ENCODE measurements at regions not wholly inside any gene's neighbourhood (a gene's known extent, or its start where the extent isn't known, plus 50 kb on each side); places are given as distances from the start of the nearest gene placed in this dataset.

GRCh38 chr13:40452741-40453334, 213.6 kb downstream of the FOXO1 start:
- no peak for DNase-seq
- ATAC-seq, result no peak
- H3K4me1 Mint-ChIP-seq, result peaks cover 6% of the 10 kb centered on the region
- peaks cover 2% of the 10 kb centered on the region for H3K36me3 Mint-ChIP-seq (ENCODE audit: low read depth)
- H3K27me3 Mint-ChIP-seq, result no peaks in the 10 kb centered on the region
- H3K9me3 ChIP-seq (ENCODE audit: control insufficient read depth, low read length, poor library complexity, severe bottlenecking), result no peaks in the 10 kb centered on the region
- H3K4me3 Mint-ChIP-seq, result no peak overlapping the region
- no peak overlapping the region for H3K27ac Mint-ChIP-seq

GRCh38 chr13:40453351-40454021, 213.0 kb downstream of the FOXO1 start:
- peaks cover 4% of the 10 kb centered on the region for H3K4me1 Mint-ChIP-seq
- no peak overlapping the region for H3K27ac Mint-ChIP-seq
- H3K36me3 Mint-ChIP-seq (ENCODE audit: low read depth), result no peaks in the 10 kb centered on the region
- no peaks in the 10 kb centered on the region for H3K27me3 Mint-ChIP-seq
- no peak overlapping the region for H3K4me3 Mint-ChIP-seq
- DNase-seq, result no peak
- ATAC-seq, result no peak
- H3K9me3 ChIP-seq (ENCODE audit: control insufficient read depth, low read length, poor library complexity, severe bottlenecking), result no peaks in the 10 kb centered on the region

GRCh38 chr13:40456397-40456953, 210.0 kb downstream of the FOXO1 start:
- no peaks in the 10 kb centered on the region for H3K9me3 ChIP-seq (ENCODE audit: control insufficient read depth, low read length, poor library complexity, severe bottlenecking)
- no peak for DNase-seq
- H3K4me1 Mint-ChIP-seq, result peaks cover 7% of the 10 kb centered on the region
- ATAC-seq, result no peak
- no peaks in the 10 kb centered on the region for H3K27me3 Mint-ChIP-seq
- H3K36me3 Mint-ChIP-seq (ENCODE audit: low read depth), result no peaks in the 10 kb centered on the region
- H3K27ac Mint-ChIP-seq, result no peak overlapping the region
- H3K4me3 Mint-ChIP-seq, result no peak overlapping the region

GRCh38 chr13:40456979-40457553, 209.4 kb downstream of the FOXO1 start:
- no peaks in the 10 kb centered on the region for H3K9me3 ChIP-seq (ENCODE audit: control insufficient read depth, low read length, poor library complexity, severe bottlenecking)
- H3K27ac Mint-ChIP-seq, result no peak overlapping the region
- ATAC-seq (no peak), DNase-seq (no peak)
- no peaks in the 10 kb centered on the region for H3K27me3 Mint-ChIP-seq
- H3K36me3 Mint-ChIP-seq (ENCODE audit: low read depth), result no peaks in the 10 kb centered on the region
- no peak overlapping the region for H3K4me3 Mint-ChIP-seq
- H3K4me1 Mint-ChIP-seq, result peaks cover 7% of the 10 kb centered on the region

- no peak for ATAC-seq
- H3K36me3 Mint-ChIP-seq (ENCODE audit: low read depth), result no peaks in the 10 kb centered on the region
- peaks cover 7% of the 10 kb centered on the region for H3K4me1 Mint-ChIP-seq
- no peaks in the 10 kb centered on the region for H3K9me3 ChIP-seq (ENCODE audit: control insufficient read depth, low read length, poor library complexity, severe bottlenecking)
- no peak overlapping the region for H3K27ac Mint-ChIP-seq
- no peaks in the 10 kb centered on the region for H3K27me3 Mint-ChIP-seq
- DNase-seq, result no peak
- no peak overlapping the region for H3K4me3 Mint-ChIP-seq
These were observed 208.3 kb downstream of the FOXO1 start for GRCh38 chr13:40457929-40458719.

GRCh38 chr13:40458720-40458990, 207.8 kb downstream of the FOXO1 start:
- Mint-ChIP-seq H3K27me3 (no peaks in the 10 kb centered on the region), H3K4me3 (no peak overlapping the region), H3K36me3 (ENCODE audit: low read depth) (no peaks in the 10 kb centered on the region), H3K27ac (no peak overlapping the region), H3K4me1 (peaks cover 9% of the 10 kb centered on the region)
- no peak for ATAC-seq
- DNase-seq, result no peak
- H3K9me3 ChIP-seq (ENCODE audit: control insufficient read depth, low read length, poor library complexity, severe bottlenecking), result no peaks in the 10 kb centered on the region

GRCh38 chr13:40460116-40460515, 206.3 kb downstream of the FOXO1 start:
- DNase-seq (no peak), ATAC-seq (no peak)
- no peaks in the 10 kb centered on the region for H3K36me3 Mint-ChIP-seq (ENCODE audit: low read depth)
- H3K27me3 Mint-ChIP-seq, result no peaks in the 10 kb centered on the region
- H3K27ac Mint-ChIP-seq, result no peak overlapping the region
- no peak overlapping the region for H3K4me3 Mint-ChIP-seq
- no peaks in the 10 kb centered on the region for H3K9me3 ChIP-seq (ENCODE audit: control insufficient read depth, low read length, poor library complexity, severe bottlenecking)
- H3K4me1 Mint-ChIP-seq, result peaks cover 9% of the 10 kb centered on the region

GRCh38 chr13:40464337-40465014, 202.0 kb downstream of the FOXO1 start:
- DNase-seq (no peak), ATAC-seq (no peak)
- peaks cover 2% of the 10 kb centered on the region for H3K4me1 Mint-ChIP-seq
- no peak overlapping the region for H3K27ac Mint-ChIP-seq
- H3K36me3 Mint-ChIP-seq (ENCODE audit: low read depth), result no peaks in the 10 kb centered on the region
- H3K9me3 ChIP-seq (ENCODE audit: control insufficient read depth, low read length, poor library complexity, severe bottlenecking), result no peaks in the 10 kb centered on the region
- H3K4me3 Mint-ChIP-seq, result no peak overlapping the region
- H3K27me3 Mint-ChIP-seq, result no peaks in the 10 kb centered on the region

- Mint-ChIP-seq H3K27me3 (no peaks in the 10 kb centered on the region), H3K4me1 (peaks cover 2% of the 10 kb centered on the region), H3K27ac (no peak overlapping the region), H3K4me3 (no peak overlapping the region), H3K36me3 (ENCODE audit: low read depth) (no peaks in the 10 kb centered on the region)
- DNase-seq (no peak), ATAC-seq (no peak)
- H3K9me3 ChIP-seq (ENCODE audit: control insufficient read depth, low read length, poor library complexity, severe bottlenecking), result no peaks in the 10 kb centered on the region
These were observed 201.4 kb downstream of the FOXO1 start for GRCh38 chr13:40465015-40465390.

- no peak for DNase-seq
- H3K27me3 Mint-ChIP-seq, result no peaks in the 10 kb centered on the region
- no peak overlapping the region for H3K4me3 Mint-ChIP-seq
- H3K27ac Mint-ChIP-seq, result no peak overlapping the region
- ATAC-seq, result no peak
- H3K4me1 Mint-ChIP-seq, result peaks cover 2% of the 10 kb centered on the region
- no peaks in the 10 kb centered on the region for H3K36me3 Mint-ChIP-seq (ENCODE audit: low read depth)
- H3K9me3 ChIP-seq (ENCODE audit: control insufficient read depth, low read length, poor library complexity, severe bottlenecking), result no peaks in the 10 kb centered on the region
These were observed 200.2 kb downstream of the FOXO1 start for GRCh38 chr13:40466272-40466671.

GRCh38 chr13:40468227-40468838, 198.1 kb downstream of the FOXO1 start:
- Mint-ChIP-seq H3K27me3 (no peaks in the 10 kb centered on the region), H3K27ac (no peak overlapping the region), H3K4me3 (no peak overlapping the region), H3K36me3 (ENCODE audit: low read depth) (no peaks in the 10 kb centered on the region), H3K4me1 (peaks cover 1% of the 10 kb centered on the region)
- no peak for ATAC-seq
- H3K9me3 ChIP-seq (ENCODE audit: control insufficient read depth, low read length, poor library complexity, severe bottlenecking), result no peaks in the 10 kb centered on the region
- no peak for DNase-seq

- no peaks in the 10 kb centered on the region for H3K36me3 Mint-ChIP-seq (ENCODE audit: low read depth)
- H3K9me3 ChIP-seq (ENCODE audit: control insufficient read depth, low read length, poor library complexity, severe bottlenecking), result no peaks in the 10 kb centered on the region
- DNase-seq, result no peak
- no peak overlapping the region for H3K27ac Mint-ChIP-seq
- no peak for ATAC-seq
- H3K4me1 Mint-ChIP-seq, result no peaks in the 10 kb centered on the region
- H3K4me3 Mint-ChIP-seq, result no peak overlapping the region
- H3K27me3 Mint-ChIP-seq, result no peaks in the 10 kb centered on the region
These were observed 196.7 kb downstream of the FOXO1 start for GRCh38 chr13:40469581-40470310.
